HUES48 (cell line): ENCODE measurements at regions not wholly inside any gene's neighbourhood (a gene's known extent, or its start where the extent isn't known, plus 50 kb on each side); places are given as distances from the start of the nearest gene placed in this dataset.

ENCODE experiments used
- H3K27ac ChIP-seq: one replicate; pipeline ENCODE4 v1.7.0; 2013; ENCODE audit warnings: low read depth, low read length, inconsistent platforms
- H3K27me3 ChIP-seq: 2 replicates; pipeline ENCODE4 v1.6.1; 2013; ENCODE audit warnings: mild to moderate bottlenecking, low read length; ENCODE audit not compliant: control insufficient read depth, insufficient read depth
- H3K36me3 ChIP-seq: 2 replicates; pipeline ENCODE4 v1.6.1; 2013; ENCODE audit warnings: low read length; ENCODE audit not compliant: control insufficient read depth, insufficient read depth
- H3K4me1 ChIP-seq: 2 replicates; pipeline ENCODE4 v1.6.1; 2013; ENCODE audit warnings: mild to moderate bottlenecking, low read length; ENCODE audit not compliant: control insufficient read depth, insufficient read depth
- H3K4me3 ChIP-seq: 2 replicates; pipeline ENCODE4 v1.5.1; 2013; ENCODE audit warnings: mild to moderate bottlenecking, low read depth, low read length
- H3K9ac ChIP-seq: 2 replicates; pipeline ENCODE4 v1.6.1; 2013; ENCODE audit warnings: mild to moderate bottlenecking, low read depth, low read length, moderate library complexity
- H3K9me3 ChIP-seq: 2 replicates; pipeline ENCODE4 v1.6.1; 2013; ENCODE audit warnings: low read length; ENCODE audit not compliant: control insufficient read depth, insufficient read depth

DNA sequence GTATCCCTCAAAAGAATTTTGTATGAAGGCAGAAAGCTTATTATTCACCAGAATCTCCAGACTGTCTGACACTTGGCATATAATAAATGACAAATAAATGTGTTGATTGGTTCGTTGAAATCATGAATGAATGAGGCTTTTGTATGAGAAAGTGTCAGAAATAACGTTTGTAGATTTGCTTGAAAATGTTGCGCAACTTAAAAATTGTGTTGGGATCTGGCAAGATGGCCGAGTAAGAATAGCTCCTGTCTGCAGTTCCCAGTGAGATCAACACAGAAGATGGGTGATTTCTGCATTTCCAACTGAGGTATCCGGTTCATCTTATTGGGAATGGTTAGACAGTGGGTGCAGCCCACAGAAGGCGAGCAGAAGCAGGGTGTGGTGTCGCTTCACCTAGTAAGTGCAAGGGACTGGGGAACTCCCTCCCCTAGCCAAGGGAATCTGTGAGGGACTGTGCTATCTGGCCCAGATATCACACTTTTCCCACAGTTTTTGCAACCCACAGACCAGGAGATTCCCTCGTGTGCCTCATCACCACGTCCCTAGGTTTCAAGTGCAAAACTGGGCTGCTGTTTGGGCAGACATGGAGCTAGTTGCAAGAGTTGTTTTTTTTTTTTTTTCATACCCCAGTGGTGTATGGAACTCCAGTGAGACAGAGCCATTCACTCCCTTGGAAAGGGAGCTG is 759.0 kb downstream of the LTN1 start:
- H3K9me3 ChIP-seq = no peaks in the 10 kb centered on the region
- H3K36me3 ChIP-seq = no peaks in the 10 kb centered on the region
- no peak overlapping the region for H3K9ac ChIP-seq
- H3K27ac ChIP-seq = no peak overlapping the region
- H3K27me3 ChIP-seq = no peaks in the 10 kb centered on the region
- H3K4me3 ChIP-seq = no peak overlapping the region
- H3K4me1 ChIP-seq = no peaks in the 10 kb centered on the region

DNA sequence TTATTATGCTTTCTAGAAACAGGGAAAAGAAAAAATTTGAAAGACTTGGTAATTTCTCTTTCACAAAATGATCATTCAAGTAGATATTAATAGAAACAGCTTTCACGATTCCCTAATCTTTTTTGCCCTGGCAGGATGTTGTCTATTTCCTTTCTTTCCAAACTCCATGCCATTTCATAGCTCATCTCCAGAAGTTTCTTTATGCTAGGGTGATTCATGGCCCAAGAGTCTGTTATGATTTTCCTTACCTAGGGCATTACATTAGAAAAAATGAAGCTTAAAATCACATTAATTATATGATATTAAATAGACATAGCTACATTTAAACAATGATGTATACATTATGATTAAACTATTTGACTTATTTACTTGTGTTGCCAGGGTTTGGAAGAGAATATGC is 762.1 kb downstream of the LTN1 start:
- H3K27me3 ChIP-seq = no peaks in the 10 kb centered on the region
- H3K9me3 ChIP-seq = no peaks in the 10 kb centered on the region
- no peaks in the 10 kb centered on the region for H3K36me3 ChIP-seq
- H3K27ac ChIP-seq = no peak overlapping the region
- no peak overlapping the region for H3K9ac ChIP-seq
- H3K4me3 ChIP-seq = no peak overlapping the region
- H3K4me1 ChIP-seq = no peaks in the 10 kb centered on the region

DNA sequence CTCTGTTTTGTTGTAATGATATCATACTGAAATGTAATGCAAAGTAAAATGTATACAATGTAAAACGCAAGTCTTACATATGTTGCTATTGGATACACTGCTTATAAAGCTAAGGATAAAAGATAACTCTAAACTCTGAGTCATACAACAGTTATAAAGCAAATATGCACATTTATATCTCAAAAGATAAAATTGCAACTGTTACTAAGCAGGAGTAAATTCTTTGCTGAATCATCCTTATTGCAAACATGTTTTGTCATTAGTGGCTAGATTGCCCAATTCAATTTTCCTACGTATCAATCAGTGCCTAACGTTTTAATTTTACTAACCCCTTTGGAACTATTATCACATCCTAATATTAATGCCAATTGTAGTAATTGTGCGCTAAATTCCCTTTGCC is 762.9 kb downstream of the LTN1 start:
- Histone ChIP-seq H3K4me1 (no peaks in the 10 kb centered on the region), H3K27ac (no peak overlapping the region), H3K27me3 (no peaks in the 10 kb centered on the region)

DNA sequence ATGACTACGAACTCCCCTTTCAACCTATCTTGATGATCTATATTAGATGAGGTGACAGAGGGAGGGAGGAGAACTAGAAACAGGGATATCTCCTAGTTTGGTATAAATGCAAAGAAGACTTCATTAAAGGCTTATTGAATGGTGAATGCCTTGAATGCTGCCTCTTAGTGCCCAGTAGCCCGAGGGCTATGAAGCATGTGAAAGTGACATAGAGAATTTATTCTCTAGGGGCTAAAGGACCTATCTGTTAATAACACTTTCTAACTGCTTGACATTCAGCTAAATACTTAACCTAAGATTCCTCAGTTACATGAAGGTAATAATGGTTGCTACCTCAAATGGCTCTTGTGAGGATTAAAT is 764.1 kb downstream of the LTN1 start:
- Histone ChIP-seq H3K4me1 (no peaks in the 10 kb centered on the region), H3K27me3 (no peaks in the 10 kb centered on the region), H3K9ac (no peak overlapping the region), H3K27ac (no peak overlapping the region), H3K4me3 (no peak overlapping the region), H3K9me3 (no peaks in the 10 kb centered on the region), H3K36me3 (no peaks in the 10 kb centered on the region)

More for the DNA sequence above, 762.9 kb downstream of the LTN1 start:
- Histone ChIP-seq H3K9ac (no peak overlapping the region), H3K4me3 (no peak overlapping the region), H3K36me3 (no peaks in the 10 kb centered on the region), H3K9me3 (no peaks in the 10 kb centered on the region)

DNA sequence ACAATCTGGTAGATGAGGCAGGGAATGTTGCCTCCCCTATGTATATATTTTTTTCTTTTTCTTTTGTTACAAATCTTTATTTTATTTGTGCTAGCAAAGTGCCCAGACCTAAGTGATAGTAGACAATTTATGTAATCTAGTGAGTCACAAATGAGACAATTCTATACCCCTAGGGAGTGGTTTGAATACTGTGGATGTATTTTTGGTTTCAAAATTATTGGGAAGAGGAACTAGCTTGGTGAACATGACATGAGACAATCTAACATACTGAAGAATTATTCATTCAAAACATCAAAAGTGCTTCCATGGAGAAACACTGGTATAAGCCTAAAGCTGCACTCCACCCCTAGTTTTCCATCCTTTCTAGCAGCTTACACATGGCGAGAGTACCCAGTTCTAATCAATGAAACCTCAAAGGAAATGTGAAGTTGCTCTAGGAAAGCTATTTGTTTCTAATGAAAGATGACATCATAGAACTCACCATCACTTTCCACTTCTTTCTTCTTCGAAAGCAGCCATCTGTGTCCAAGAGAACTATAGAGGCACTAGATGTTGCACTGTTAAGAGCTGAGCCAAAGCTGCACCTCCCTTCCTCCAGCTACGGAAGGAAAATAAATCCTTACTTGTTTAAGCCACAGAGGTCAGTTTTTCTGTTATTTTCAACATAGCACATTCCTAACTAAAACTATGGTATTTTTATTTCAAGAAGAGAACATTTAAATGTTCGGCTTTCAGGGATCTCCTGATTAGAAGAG is 764.6 kb downstream of the LTN1 start:
- Histone ChIP-seq H3K4me3 (no peak overlapping the region), H3K36me3 (no peaks in the 10 kb centered on the region), H3K27ac (no peak overlapping the region), H3K9ac (no peak overlapping the region), H3K9me3 (no peaks in the 10 kb centered on the region), H3K4me1 (no peaks in the 10 kb centered on the region), H3K27me3 (no peaks in the 10 kb centered on the region)

DNA sequence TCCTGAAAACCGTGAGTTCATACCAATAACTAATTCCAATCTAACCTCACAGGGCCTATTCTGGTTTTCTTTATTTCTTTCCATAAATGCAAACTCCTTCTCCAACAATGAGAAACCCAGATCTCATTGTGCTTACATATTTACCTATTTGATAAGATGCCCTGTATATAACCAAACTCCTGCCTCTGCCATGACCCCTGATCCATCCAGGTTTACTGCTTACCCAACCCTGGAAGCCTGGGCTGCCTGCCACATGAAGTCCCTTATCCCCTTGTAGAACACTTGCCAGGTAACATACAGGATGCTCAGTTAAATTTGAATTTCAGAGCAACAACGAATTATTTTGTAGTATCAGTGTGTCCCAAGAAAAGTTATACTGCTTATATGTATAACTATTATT is 766.1 kb downstream of the LTN1 start:
- no peaks in the 10 kb centered on the region for H3K4me1 ChIP-seq
- no peak overlapping the region for H3K27ac ChIP-seq
- H3K36me3 ChIP-seq = no peaks in the 10 kb centered on the region
- no peak overlapping the region for H3K4me3 ChIP-seq
- no peaks in the 10 kb centered on the region for H3K9me3 ChIP-seq
- H3K9ac ChIP-seq = no peak overlapping the region
- no peaks in the 10 kb centered on the region for H3K27me3 ChIP-seq

DNA sequence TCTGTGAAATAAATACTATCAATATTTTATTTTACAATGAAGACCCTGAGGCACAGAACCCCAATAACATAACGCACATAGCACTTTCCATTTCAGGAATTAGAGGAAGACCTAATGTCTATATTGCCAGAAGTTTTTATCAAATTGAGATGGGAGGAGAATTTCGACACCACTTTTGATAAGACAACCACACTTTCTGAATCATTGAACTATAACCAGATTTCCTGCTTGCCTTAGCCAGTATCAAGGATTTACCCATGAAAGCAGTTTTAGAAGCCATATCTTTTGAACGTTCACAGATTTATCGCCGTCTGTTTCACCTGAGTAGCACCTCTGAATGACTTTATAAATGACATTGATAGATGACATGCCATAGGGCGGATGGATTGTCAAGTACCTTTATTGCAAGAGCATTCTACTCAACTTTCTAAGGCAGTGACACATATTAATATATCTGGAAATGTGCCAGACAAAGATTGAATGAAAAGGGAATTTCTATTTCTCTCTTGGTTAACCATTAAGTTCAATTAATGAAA is 768.4 kb downstream of the LTN1 start:
- Histone ChIP-seq H3K36me3 (no peaks in the 10 kb centered on the region), H3K4me1 (no peaks in the 10 kb centered on the region), H3K9me3 (no peaks in the 10 kb centered on the region), H3K9ac (no peak overlapping the region), H3K4me3 (no peak overlapping the region), H3K27me3 (no peaks in the 10 kb centered on the region), H3K27ac (no peak overlapping the region)

DNA sequence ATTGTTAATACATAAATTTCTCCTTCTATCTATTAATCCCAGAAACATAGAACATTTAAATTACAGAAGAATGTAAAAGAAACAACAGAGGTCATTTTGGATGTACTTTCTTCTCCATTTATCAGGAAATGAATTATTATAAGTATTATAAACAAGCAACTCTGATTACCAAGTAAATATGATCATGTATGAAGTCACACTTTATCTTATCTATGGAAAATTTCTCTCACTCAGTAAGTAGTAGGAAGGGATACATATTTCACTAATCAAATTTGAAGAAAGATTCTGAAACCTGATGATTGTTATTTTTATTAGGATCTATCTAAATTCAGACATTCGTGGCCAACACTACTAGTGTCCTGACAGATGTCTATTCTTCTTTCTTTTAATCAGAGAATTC is 770.7 kb downstream of the LTN1 start:
- Histone ChIP-seq H3K4me1 (no peaks in the 10 kb centered on the region), H3K36me3 (no peaks in the 10 kb centered on the region), H3K27me3 (no peaks in the 10 kb centered on the region), H3K27ac (no peak overlapping the region), H3K9me3 (no peaks in the 10 kb centered on the region), H3K4me3 (no peak overlapping the region), H3K9ac (no peak overlapping the region)

DNA sequence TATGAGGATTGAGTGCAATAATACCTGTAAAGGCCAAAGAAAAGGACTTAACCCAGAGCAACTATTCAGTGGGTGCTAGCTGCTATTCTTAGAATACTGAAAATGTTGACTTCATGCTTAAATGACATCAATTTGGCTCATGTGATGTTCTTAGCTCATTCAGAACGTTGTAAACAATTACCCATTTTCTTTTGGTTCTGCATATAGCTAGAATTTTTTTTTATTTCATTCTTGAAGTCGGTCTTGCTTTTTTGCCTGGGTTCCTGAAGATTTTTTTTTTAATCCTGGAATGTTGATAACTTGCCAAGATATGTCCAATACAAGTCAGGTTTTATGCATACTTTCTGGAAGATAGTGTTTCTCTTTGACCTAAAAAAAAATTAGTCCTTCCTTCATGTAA is 772.0 kb downstream of the LTN1 start:
- H3K27ac ChIP-seq = no peak overlapping the region
- no peaks in the 10 kb centered on the region for H3K36me3 ChIP-seq
- H3K4me1 ChIP-seq = no peaks in the 10 kb centered on the region
- no peaks in the 10 kb centered on the region for H3K9me3 ChIP-seq
- H3K4me3 ChIP-seq = no peak overlapping the region
- H3K27me3 ChIP-seq = no peaks in the 10 kb centered on the region
- H3K9ac ChIP-seq = no peak overlapping the region

DNA sequence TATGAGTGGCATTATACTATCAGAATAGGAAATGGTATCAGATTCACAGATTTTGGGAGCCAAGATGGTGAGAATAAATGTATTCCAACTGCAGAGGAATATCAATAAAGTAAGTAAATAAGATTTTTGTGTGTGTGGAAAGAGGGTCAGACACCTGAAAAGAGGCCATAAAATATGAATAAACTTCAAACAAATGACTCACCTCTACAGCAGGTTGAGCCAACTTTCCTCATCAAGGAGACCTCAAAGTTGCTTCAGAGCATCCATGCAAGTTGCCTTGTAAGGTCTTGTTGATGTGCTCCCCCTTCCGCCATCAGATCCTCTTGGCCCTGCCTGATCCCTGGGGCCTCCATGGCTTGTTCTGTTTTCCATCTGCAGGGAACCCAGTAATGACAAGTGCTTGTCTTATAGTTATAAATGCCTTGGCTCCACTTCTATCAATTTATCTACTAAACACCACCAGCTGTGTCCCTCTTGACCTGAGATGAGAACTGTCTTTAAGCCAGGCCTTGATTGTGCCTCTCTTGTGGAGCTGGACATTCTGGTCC is 775.6 kb downstream of the LTN1 start:
- H3K27ac ChIP-seq = no peak overlapping the region
- H3K9ac ChIP-seq = no peak overlapping the region
- H3K9me3 ChIP-seq = no peaks in the 10 kb centered on the region
- H3K4me1 ChIP-seq = no peaks in the 10 kb centered on the region
- no peaks in the 10 kb centered on the region for H3K36me3 ChIP-seq
- no peak overlapping the region for H3K4me3 ChIP-seq
- H3K27me3 ChIP-seq = no peaks in the 10 kb centered on the region

DNA sequence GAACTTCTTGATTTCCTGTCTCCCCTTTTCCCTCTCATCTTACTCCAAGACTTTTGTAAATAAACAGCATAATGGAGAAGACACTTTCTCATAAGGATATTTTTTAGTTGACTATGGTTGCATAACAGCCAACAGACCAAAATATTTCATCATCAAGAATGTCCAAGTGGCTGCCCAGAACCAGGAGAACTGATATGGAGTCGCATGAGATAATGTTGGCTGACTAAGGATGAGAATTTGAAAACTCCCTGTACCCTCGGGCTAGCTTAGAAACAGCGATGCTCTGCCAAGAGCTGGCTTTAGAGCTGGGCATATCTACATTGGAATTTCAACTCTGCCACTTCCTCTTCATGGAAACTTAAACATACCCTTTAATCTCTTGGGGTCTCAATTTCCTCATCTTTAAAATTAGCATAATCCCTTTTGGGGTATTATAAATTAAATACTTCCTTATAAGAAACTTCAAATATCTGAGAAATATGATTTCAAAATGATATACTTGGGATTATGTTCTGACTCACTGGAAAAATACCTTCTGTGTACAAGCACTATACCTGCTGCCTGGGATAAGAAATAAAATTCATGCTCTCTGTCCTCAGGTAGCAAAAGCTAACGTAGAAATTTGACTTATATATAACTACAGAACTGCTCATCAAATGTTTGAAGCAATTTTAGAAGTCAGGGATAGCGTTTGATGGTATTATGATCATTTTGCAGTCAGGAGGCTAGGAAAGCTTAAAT is 777.3 kb downstream of the LTN1 start:
- Histone ChIP-seq H3K9me3 (no peaks in the 10 kb centered on the region), H3K36me3 (no peaks in the 10 kb centered on the region), H3K27ac (no peak overlapping the region), H3K4me1 (no peaks in the 10 kb centered on the region), H3K27me3 (no peaks in the 10 kb centered on the region), H3K9ac (no peak overlapping the region), H3K4me3 (no peak overlapping the region)
